K562 (cell line): ENCODE measurements at regions not wholly inside any gene's neighbourhood (a gene's known extent, or its start where the extent isn't known, plus 50 kb on each side); places are given as distances from the start of the nearest gene placed in this dataset.

Source experiments
- ATAC-seq: fragments of 200-7000 bp; cut with Tn5 transposase; 3 replicates; pipeline ENCODE4 v1.9.1; 2020; ENCODE audit warnings: moderate library complexity
- BruUV-seq: library from RNA; stranded (reverse); fragments of 400-500 nt; replicated peaks from 2 replicates; lab custom pipeline; 2021; lab: Mats Ljungman, UMichigan
- CTCF ChIA-PET: fragments of 300-600 bp; formaldehyde crosslinking; extraction: SDS; loops from one replicate; lab custom pipeline; 2021; ENCODE audit warnings: low intra/inter-chr PET ratio; lab: Yijun Ruan, JAX
- POLR2A ChIA-PET: fragments of 300-600, 350-650 bp; sonication (Branson Sonifier 250); formaldehyde crosslinking; extraction: SDS; loops from one replicate; lab custom pipeline; 2021; ENCODE audit warnings: antibody characterized with exemption, inconsistent platforms; lab: Yijun Ruan, JAX
- DNase-seq, 4 experiments: peaks; one replicate each; pipeline versions ENCODE4 v3.0.0 to v3.0.0-alpha.2; 2011 to 2018; ENCODE audit warnings: low spot score in 3 of 4, mixed read lengths in 3 of 4; ENCODE audit errors: extremely low read depth in 1 of 4
- FAIRE-seq: peaks from 2 replicates; lab custom pipeline; 2011; peaks lifted over from hg19 to GRCh38; lab: Jason Lieb, UNC
- H2AFZ ChIP-seq: 2 replicates; pipeline ENCODE4 v1.6.0; 2011; ENCODE audit warnings: low read depth, low read length, control low read depth, inconsistent platforms
- H3K27ac ChIP-seq: fragments of 200-600 bp; 3 replicates; pipeline ENCODE4 v1.8.0; 2011; ENCODE audit warnings: low read depth, mild to moderate bottlenecking, control low read depth, inconsistent platforms, low read length, moderate library complexity, mixed read lengths; ENCODE audit errors: extremely low read depth
- H3K27me3 ChIP-seq, 2 experiments: fragments of 300-600 bp in 1 of 2; 2 replicates in 1 of 2; 3 replicates in 1 of 2; pipeline versions ENCODE4 v1.6.0 to v1.8.0; 2011; ENCODE audit warnings: inconsistent platforms in 2 of 2, low read length in 2 of 2, mild to moderate bottlenecking in 1 of 2, mixed read lengths in 1 of 2, moderate library complexity in 1 of 2; ENCODE audit not compliant: control insufficient read depth in 2 of 2, insufficient read depth in 2 of 2
- H3K36me3 ChIP-seq: fragments of 300-600 bp; 3 replicates; pipeline ENCODE4 v1.8.0; 2011; ENCODE audit warnings: mild to moderate bottlenecking, low read length, inconsistent platforms; ENCODE audit not compliant: control insufficient read depth, insufficient read depth
- H3K4me1 ChIP-seq, 2 experiments: fragments of 200-600 bp in 1 of 2; replicated peaks in 1 of 2; 2 replicates in 1 of 2; 3 replicates in 1 of 2; pipeline versions ENCODE4 v1.5.1 to v1.8.0; 2011; ENCODE audit warnings: inconsistent platforms in 2 of 2, low read length in 2 of 2, mild to moderate bottlenecking in 1 of 2, mixed read lengths in 1 of 2, moderate library complexity in 1 of 2; ENCODE audit not compliant: control insufficient read depth in 2 of 2, insufficient read depth in 2 of 2
- H3K4me2 ChIP-seq: 2 replicates; pipeline ENCODE4 v1.6.1; 2011; ENCODE audit warnings: low read length, control low read depth, inconsistent platforms, mixed read lengths; ENCODE audit not compliant: insufficient read depth
- H3K4me3 ChIP-seq: fragments of 200-600 bp; sonication (generic), shearing (Covaris generic); 2 replicates; pipeline ENCODE4 v1.5.1; 2016; ENCODE audit warnings: control low read depth, inconsistent platforms
- H3K79me2 ChIP-seq: fragments of 200-600 bp; 3 replicates; pipeline ENCODE4 v1.8.0; 2011; ENCODE audit warnings: low read length, inconsistent platforms; ENCODE audit not compliant: control insufficient read depth, insufficient read depth
- H3K9ac ChIP-seq, 2 experiments: 2 replicates each; pipeline versions ENCODE4 v1.6.0 to v1.6.1; 2011; ENCODE audit warnings: low read depth in 2 of 2, low read length in 2 of 2, control low read depth in 1 of 2, inconsistent platforms in 1 of 2, mild to moderate bottlenecking in 1 of 2, mixed read lengths in 1 of 2; ENCODE audit not compliant: insufficient read depth in 1 of 2
- H3K9me1 ChIP-seq: one replicate; pipeline ENCODE4 v1.6.0; 2011; ENCODE audit warnings: inconsistent platforms, mild to moderate bottlenecking, low read length, moderate library complexity; ENCODE audit not compliant: control insufficient read depth, insufficient read depth
- H3K9me3 ChIP-seq: replicated peaks from 2 replicates; pipeline ENCODE4 v1.5.1; 2011; ENCODE audit warnings: low read depth, low read length, inconsistent platforms; ENCODE audit not compliant: control insufficient read depth, insufficient read depth
- H4K20me1 ChIP-seq: replicated peaks from 2 replicates; pipeline ENCODE4 v1.6.1; 2011; ENCODE audit warnings: low read length, inconsistent platforms, mixed read lengths; ENCODE audit not compliant: control insufficient read depth, insufficient read depth
- DIDO1 ChIP-seq: fragments of 450-650 bp; IDR thresholded peaks from 2 replicates; pipeline ENCODE4 v1.6.1; 2016; ENCODE audit warnings: low read depth, missing biosample characterization, missing genetic modification characterization
- FOXA3 ChIP-seq, 2 experiments: fragments of 450-650 bp in 1 of 2; sonication (generic) in 1 of 2; formaldehyde crosslinking; IDR thresholded peaks in 1 of 2; conservative IDR thresholded peaks in 1 of 2; 2 replicates each; pipeline versions ENCODE4 v1.4.0 to v1.8.0; 2020 to 2022; ENCODE audit warnings: mild to moderate bottlenecking in 2 of 2, missing genetic modification reagents in 1 of 2
- HCFC1 ChIP-seq: IDR thresholded peaks from 2 replicates; pipeline ENCODE4 v1.6.1; 2012; ENCODE audit warnings: low read depth, low read length, improper control_type of control experiment
- KDM1A ChIP-seq, 2 experiments: fragments of 450-650 bp; IDR thresholded peaks; 2 replicates each; pipeline ENCODE4 v1.6.1; 2016; ENCODE audit warnings: mild to moderate bottlenecking in 2 of 2
- MCM5 ChIP-seq: fragments of 450-650 bp; IDR thresholded peaks from 2 replicates; pipeline ENCODE4 v1.6.1; 2016; ENCODE audit warnings: low read depth
- PHF20 ChIP-seq: fragments of 450-650 bp; IDR thresholded peaks from 2 replicates; pipeline ENCODE4 v1.6.1; 2018; ENCODE audit not compliant: partially characterized antibody
- POLR3G ChIP-seq: IDR thresholded peaks from 2 replicates; pipeline ENCODE4 v1.6.1; 2011; ENCODE audit not compliant: insufficient read length, insufficient replicate concordance; ENCODE audit errors: extremely low read depth
- PTTG1 ChIP-seq: fragments of 450-650 bp; IDR thresholded peaks from 2 replicates; pipeline ENCODE4 v1.6.1; 2016; ENCODE audit warnings: low read depth, mild to moderate bottlenecking, missing genetic modification characterization, missing compliant biosample characterization
- RBM25 ChIP-seq: fragments of 200-400 bp; formaldehyde crosslinking; IDR thresholded peaks from 2 replicates; pipeline ENCODE4 v1.6.1; 2018; ENCODE audit warnings: low read length, low read depth, moderate library complexity; ENCODE audit not compliant: severe bottlenecking
- SIN3A ChIP-seq, 2 experiments: fragments of 150-350 bp in 1 of 2; IDR thresholded peaks; 2 replicates each; pipeline ENCODE4 v1.6.1; 2011 to 2016; ENCODE audit warnings: borderline replicate concordance in 2 of 2, low read depth in 2 of 2, low read length in 2 of 2, mild to moderate bottlenecking in 2 of 2, moderate library complexity in 2 of 2; ENCODE audit not compliant: control insufficient read depth in 1 of 2
- SOX6 ChIP-seq: fragments of 450-650 bp; IDR thresholded peaks from 2 replicates; pipeline ENCODE4 v1.6.1; 2014; ENCODE audit warnings: mild to moderate bottlenecking
- ZNF121 ChIP-seq: sonication (generic); formaldehyde crosslinking; conservative IDR thresholded peaks from 2 replicates; pipeline ENCODE4 v1.8.0; 2022; ENCODE audit warnings: missing genetic modification reagents
- WGBS: fragments of 100-300 bp; shearing (Covaris generic); methylation state at CpG from one replicate; pipeline ENCODE4 v1.1.6; 2016; ENCODE audit warnings: low coverage, mixed read lengths; ENCODE audit not compliant: insufficient coverage; ENCODE audit errors: missing lambda C conversion rate; 5-methylcytosine and 5-hydroxymethylcytosine counted together
- in situ Hi-C: fragments of 300-500 bp; cut with MboI; formaldehyde crosslinking; loops from 4 replicates; pipeline ENCODE4 v1.15.0; 2018; ENCODE audit warnings: inconsistent platforms, mixed read lengths
- intact Hi-C: fragments of 100-400 bp; cut with micrococcal nuclease; formaldehyde crosslinking; loops from 2 replicates; pipeline ENCODE4 v1.14.2; 2022
- TF ChIP-seq, protein P1 (sequence below), 3 experiments: IDR thresholded peaks in 2 of 3; conservative IDR thresholded peaks in 1 of 3; 2 replicates each; pipeline ENCODE4 v1.5.1; 2011 to 2012; ENCODE audit warnings: low read length in 3 of 3, mild to moderate bottlenecking in 3 of 3, control low read depth in 2 of 3, improper control_type of control experiment in 1 of 3, inconsistent platforms in 1 of 3, low read depth in 1 of 3, mixed read lengths in 1 of 3, moderate library complexity in 1 of 3; ENCODE audit not compliant: insufficient read depth in 2 of 3

DNA sequence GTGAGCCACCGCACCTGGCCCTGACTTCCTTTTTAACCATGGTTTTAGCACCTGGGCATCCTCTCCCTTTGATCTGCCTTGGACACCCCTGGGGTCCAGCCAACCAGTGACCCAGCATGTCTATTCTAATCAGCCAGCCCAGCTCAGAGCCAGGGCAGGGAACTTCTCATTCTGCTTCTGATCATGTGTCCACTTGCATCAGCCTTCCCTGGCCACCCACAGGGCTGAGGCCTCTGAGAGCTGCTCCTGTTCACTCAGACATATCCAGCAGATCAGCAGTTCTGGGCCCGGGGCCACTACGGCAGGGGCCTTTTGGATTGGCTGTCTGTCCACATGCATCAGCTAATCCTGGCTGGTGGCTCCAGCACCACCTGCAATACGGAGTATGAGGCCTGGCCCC lies 117.9 kb upstream of the MAP1LC3B2 start (continued):
- TF ChIP-seq PTTG1 (tag) (no peak), FOXA3 (CRISPR knock-in tag; conservative IDR thresholded peaks at IDR 0.05 in 1 of 2, IDR thresholded peaks at IDR 0.05 in 1 of 2) (no peak), SIN3A (IDR thresholded peaks at IDR 0.05; ENCODE audit: borderline replicate concordance in 2 of 2, control insufficient read depth in 1 of 2, low read depth in 2 of 2, low read length in 2 of 2) (no peak)
- TF ChIP-seq, all 486 proteins: peak for 9

DNA sequence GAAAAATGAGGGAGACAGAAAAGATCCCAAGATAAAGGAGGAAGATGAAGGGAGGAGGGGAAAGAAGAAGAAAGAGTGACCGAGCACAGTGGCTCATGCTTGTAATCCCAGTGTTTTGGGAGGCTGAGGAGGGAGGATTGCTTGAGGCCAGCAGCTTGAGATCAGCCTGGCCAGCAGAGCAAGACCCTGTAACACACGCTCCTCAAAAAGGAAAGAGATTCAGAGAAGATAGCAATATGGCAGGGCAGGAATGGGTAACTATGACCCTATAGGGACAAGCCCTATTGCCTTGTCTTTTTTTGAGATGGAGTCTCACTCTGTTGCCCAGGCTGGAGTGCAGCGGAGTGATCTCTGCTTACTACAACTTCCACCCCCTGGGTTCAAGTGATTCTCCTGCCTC lies 116.9 kb upstream of the MAP1LC3B2 start:
- H3K9ac ChIP-seq = no peak overlapping the region
- H3K4me1 ChIP-seq = peaks cover 7% of the 10 kb centered on the region in 2 experiments
- no peaks in the 10 kb centered on the region for H4K20me1 ChIP-seq
- no peaks in the 10 kb centered on the region for H3K9me3 ChIP-seq
- H2AFZ ChIP-seq = no peak overlapping the region
- H3K36me3 ChIP-seq = no peaks in the 10 kb centered on the region
- no peaks in the 10 kb centered on the region for H3K27me3 ChIP-seq
- in situ Hi-C loops = no loop called here
- CTCF ChIA-PET = no interaction called here
- H3K4me3 ChIP-seq = no peak overlapping the region
- no peak for ATAC-seq
- no peak for DNase-seq
- H3K9me1 ChIP-seq = no peaks in the 10 kb centered on the region
- intact Hi-C loops = no loop called here
- WGBS = 72% methylated on average over 2 of the region's 3 CpGs
- TF ChIP-seq KDM1A (IDR thresholded peaks at IDR 0.05) = 0 out of 4 replicates have a peak, but pooled peaks of 1 of the 2 experiments have one; percentile 13
- TF ChIP-seq, protein P1, sequence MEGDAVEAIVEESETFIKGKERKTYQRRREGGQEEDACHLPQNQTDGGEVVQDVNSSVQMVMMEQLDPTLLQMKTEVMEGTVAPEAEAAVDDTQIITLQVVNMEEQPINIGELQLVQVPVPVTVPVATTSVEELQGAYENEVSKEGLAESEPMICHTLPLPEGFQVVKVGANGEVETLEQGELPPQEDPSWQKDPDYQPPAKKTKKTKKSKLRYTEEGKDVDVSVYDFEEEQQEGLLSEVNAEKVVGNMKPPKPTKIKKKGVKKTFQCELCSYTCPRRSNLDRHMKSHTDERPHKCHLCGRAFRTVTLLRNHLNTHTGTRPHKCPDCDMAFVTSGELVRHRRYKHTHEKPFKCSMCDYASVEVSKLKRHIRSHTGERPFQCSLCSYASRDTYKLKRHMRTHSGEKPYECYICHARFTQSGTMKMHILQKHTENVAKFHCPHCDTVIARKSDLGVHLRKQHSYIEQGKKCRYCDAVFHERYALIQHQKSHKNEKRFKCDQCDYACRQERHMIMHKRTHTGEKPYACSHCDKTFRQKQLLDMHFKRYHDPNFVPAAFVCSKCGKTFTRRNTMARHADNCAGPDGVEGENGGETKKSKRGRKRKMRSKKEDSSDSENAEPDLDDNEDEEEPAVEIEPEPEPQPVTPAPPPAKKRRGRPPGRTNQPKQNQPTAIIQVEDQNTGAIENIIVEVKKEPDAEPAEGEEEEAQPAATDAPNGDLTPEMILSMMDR (IDR thresholded peaks at IDR 0.05 in 2 of 3, conservative IDR thresholded peaks at IDR 0.05 in 1 of 3; ENCODE audit: insufficient read depth in 2 of 3, low read depth in 1 of 3, low read length in 3 of 3) = no peak
- no peak for TF ChIP-seq DIDO1 (tag)
- TF ChIP-seq MCM5 = no peak
- peak; percentile 38 for TF ChIP-seq RBM25
- peak; percentile 76 for TF ChIP-seq ZNF121
- TF ChIP-seq SOX6 = no peak
- no peak for TF ChIP-seq HCFC1
- no peak for TF ChIP-seq PHF20
- no peak for TF ChIP-seq POLR3G
- POLR2A ChIA-PET = interaction anchor here (1.5 kb wide), 1 partner anchor 11 kb away, joined by 5 read pairs; no protein-coding TSS in a partner anchor
- H3K4me2 ChIP-seq = no peak overlapping the region
- H3K27ac ChIP-seq = no peak overlapping the region
- H3K79me2 ChIP-seq = no peaks in the 10 kb centered on the region
- no peak for FAIRE-seq
- no TSS peak for BruUV-seq
